ENCODE measurements at regions not wholly inside any gene's neighbourhood (a gene's known extent, or its start where the extent isn't known, plus 50 kb on each side); places are given as distances from the start of the nearest gene placed in this dataset.

- no peaks in the 10 kb centered on the region for H3K4me1 Mint-ChIP-seq (ENCODE audit: low read depth)
- no peak for ATAC-seq (replicated peaks in 1 of 2)
Observed at GRCh38 chr6:106918115-106918514, 56.4 kb downstream of the CD24 start.

GRCh38 chr6:106916891-106917290 is 57.6 kb downstream of the CD24 start:
- Mint-ChIP-seq H3K9me3 (no peaks in the 10 kb centered on the region), H3K4me1 (ENCODE audit: low read depth) (no peaks in the 10 kb centered on the region), H3K4me3 (no peak overlapping the region), H3K36me3 (ENCODE audit: insufficient read depth in 2 of 2) (no peaks in the 10 kb centered on the region), H3K27me3 (ENCODE audit: low read depth) (peaks cover 6% of the 10 kb centered on the region), H3K27ac (no peak overlapping the region)
- DNase-seq, result no peak
- ATAC-seq (replicated peaks in 1 of 2), result no peak

More at GRCh38 chr6:106918115-106918514, 56.4 kb downstream of the CD24 start:
- H3K27me3 Mint-ChIP-seq (ENCODE audit: low read depth), result peaks cover 10% of the 10 kb centered on the region
- H3K27ac Mint-ChIP-seq, result no peak overlapping the region
- no peaks in the 10 kb centered on the region for H3K36me3 Mint-ChIP-seq (ENCODE audit: insufficient read depth in 2 of 2)
- no peak for DNase-seq
- no peak overlapping the region for H3K4me3 Mint-ChIP-seq
- H3K9me3 Mint-ChIP-seq, result no peaks in the 10 kb centered on the region

GRCh38 chr6:106913676-106914280 is 60.8 kb downstream of the CD24 start:
- no peaks in the 10 kb centered on the region for H3K27me3 Mint-ChIP-seq (ENCODE audit: low read depth)
- H3K4me1 Mint-ChIP-seq (ENCODE audit: low read depth), result no peaks in the 10 kb centered on the region
- no peak overlapping the region for H3K27ac Mint-ChIP-seq
- H3K9me3 Mint-ChIP-seq, result no peaks in the 10 kb centered on the region
- ATAC-seq (replicated peaks in 1 of 2) (peak; percentile 34 to 39), DNase-seq (no peak)
- H3K4me3 Mint-ChIP-seq, result no peak overlapping the region
- H3K36me3 Mint-ChIP-seq (ENCODE audit: insufficient read depth in 2 of 2), result no peaks in the 10 kb centered on the region

- Mint-ChIP-seq H3K27ac (no peak overlapping the region), H3K4me1 (ENCODE audit: low read depth) (no peaks in the 10 kb centered on the region), H3K4me3 (no peak overlapping the region), H3K9me3 (no peaks in the 10 kb centered on the region), H3K27me3 (ENCODE audit: low read depth) (no peaks in the 10 kb centered on the region), H3K36me3 (ENCODE audit: insufficient read depth in 2 of 2) (no peaks in the 10 kb centered on the region)
- DNase-seq (no peak), ATAC-seq (replicated peaks in 1 of 2) (no peak)
Observed at GRCh38 chr6:106913111-106913510, 61.4 kb downstream of the CD24 start.

GRCh38 chr6:106912091-106912490 is 62.4 kb downstream of the CD24 start:
- H3K9me3 Mint-ChIP-seq, result no peaks in the 10 kb centered on the region
- H3K27me3 Mint-ChIP-seq (ENCODE audit: low read depth), result no peaks in the 10 kb centered on the region
- H3K27ac Mint-ChIP-seq, result no peak overlapping the region
- no peaks in the 10 kb centered on the region for H3K4me1 Mint-ChIP-seq (ENCODE audit: low read depth)
- ATAC-seq (replicated peaks in 1 of 2) (no peak), DNase-seq (no peak)
- H3K36me3 Mint-ChIP-seq (ENCODE audit: insufficient read depth in 2 of 2), result no peaks in the 10 kb centered on the region
- H3K4me3 Mint-ChIP-seq, result no peak overlapping the region

- no peak for DNase-seq
- no peaks in the 10 kb centered on the region for H3K4me1 Mint-ChIP-seq (ENCODE audit: low read depth)
- H3K4me3 Mint-ChIP-seq, result no peak overlapping the region
- H3K9me3 Mint-ChIP-seq, result no peaks in the 10 kb centered on the region
- no peak overlapping the region for H3K27ac Mint-ChIP-seq
- no peaks in the 10 kb centered on the region for H3K36me3 Mint-ChIP-seq (ENCODE audit: insufficient read depth in 2 of 2)
- H3K27me3 Mint-ChIP-seq (ENCODE audit: low read depth), result no peaks in the 10 kb centered on the region
- ATAC-seq (replicated peaks in 1 of 2), result no peak
Observed at GRCh38 chr6:106910999-106911949, 63.3 kb downstream of the CD24 start.

- DNase-seq (no peak), ATAC-seq (replicated peaks in 1 of 2) (no peak)
- Mint-ChIP-seq H3K9me3 (peaks cover 0 to 2% of the 10 kb centered on the region in 2 donors), H3K27ac (no peak overlapping the region), H3K36me3 (ENCODE audit: insufficient read depth in 2 of 2) (no peaks in the 10 kb centered on the region), H3K4me1 (ENCODE audit: low read depth) (no peaks in the 10 kb centered on the region), H3K4me3 (no peak overlapping the region), H3K27me3 (ENCODE audit: low read depth) (peaks cover 15% of the 10 kb centered on the region)
Observed at GRCh38 chr6:106908386-106908840, 66.1 kb downstream of the CD24 start.

- H3K9me3 Mint-ChIP-seq, result peaks cover 0 to 2% of the 10 kb centered on the region in 2 donors
- peaks cover 15% of the 10 kb centered on the region for H3K27me3 Mint-ChIP-seq (ENCODE audit: low read depth)
- ATAC-seq (replicated peaks in 1 of 2) (no peak), DNase-seq (no peak)
- H3K4me3 Mint-ChIP-seq, result no peak overlapping the region
- no peaks in the 10 kb centered on the region for H3K36me3 Mint-ChIP-seq (ENCODE audit: insufficient read depth in 2 of 2)
- no peaks in the 10 kb centered on the region for H3K4me1 Mint-ChIP-seq (ENCODE audit: low read depth)
- no peak overlapping the region for H3K27ac Mint-ChIP-seq
Observed at GRCh38 chr6:106907754-106908153, 66.8 kb downstream of the CD24 start.

GRCh38 chr6:106906232-106906631 is 68.3 kb downstream of the CD24 start:
- DNase-seq (no peak), ATAC-seq (replicated peaks in 1 of 2) (no peak)
- H3K27me3 Mint-ChIP-seq (ENCODE audit: low read depth), result peaks cover 15% of the 10 kb centered on the region
- no peaks in the 10 kb centered on the region for H3K36me3 Mint-ChIP-seq (ENCODE audit: insufficient read depth in 2 of 2)
- no peaks in the 10 kb centered on the region for H3K4me1 Mint-ChIP-seq (ENCODE audit: low read depth)
- H3K9me3 Mint-ChIP-seq, result peaks cover 0 to 2% of the 10 kb centered on the region in 2 donors
- no peak overlapping the region for H3K27ac Mint-ChIP-seq
- H3K4me3 Mint-ChIP-seq, result no peak overlapping the region

- ATAC-seq (replicated peaks in 1 of 2) (no peak), DNase-seq (no peak)
- no peak overlapping the region for H3K4me3 Mint-ChIP-seq
- no peaks in the 10 kb centered on the region for H3K4me1 Mint-ChIP-seq (ENCODE audit: low read depth)
- peaks cover 15% of the 10 kb centered on the region for H3K27me3 Mint-ChIP-seq (ENCODE audit: low read depth)
- no peak overlapping the region for H3K27ac Mint-ChIP-seq
- H3K36me3 Mint-ChIP-seq (ENCODE audit: insufficient read depth in 2 of 2), result peaks cover 3% of the 10 kb centered on the region in 2 donors
- peaks cover 7 to 8% of the 10 kb centered on the region in 2 donors for H3K9me3 Mint-ChIP-seq
Observed at GRCh38 chr6:106903299-106903698, 71.2 kb downstream of the CD24 start.

GRCh38 chr6:106901062-106901461 is 73.5 kb downstream of the CD24 start:
- H3K27me3 Mint-ChIP-seq (ENCODE audit: low read depth), result peaks cover 15% of the 10 kb centered on the region
- no peaks in the 10 kb centered on the region for H3K4me1 Mint-ChIP-seq (ENCODE audit: low read depth)
- no peak for ATAC-seq (replicated peaks in 1 of 2)
- H3K36me3 Mint-ChIP-seq (ENCODE audit: insufficient read depth in 2 of 2), result peaks cover 3% of the 10 kb centered on the region in 2 donors
- no peak for DNase-seq
- H3K9me3 Mint-ChIP-seq, result peaks cover 7 to 8% of the 10 kb centered on the region in 2 donors
- no peak overlapping the region for H3K4me3 Mint-ChIP-seq
- H3K27ac Mint-ChIP-seq, result no peak overlapping the region

GRCh38 chr6:106899697-106900096 is 74.8 kb downstream of the CD24 start:
- Mint-ChIP-seq H3K4me1 (ENCODE audit: low read depth) (no peaks in the 10 kb centered on the region), H3K27me3 (ENCODE audit: low read depth) (peaks cover 8% of the 10 kb centered on the region), H3K9me3 (peaks cover 7 to 8% of the 10 kb centered on the region in 2 donors), H3K36me3 (ENCODE audit: insufficient read depth in 2 of 2) (peaks cover 3% of the 10 kb centered on the region in 2 donors), H3K27ac (no peak overlapping the region), H3K4me3 (no peak overlapping the region)
- no peak for DNase-seq
- no peak for ATAC-seq (replicated peaks in 1 of 2)

GRCh38 chr6:106897580-106897979 is 76.9 kb downstream of the CD24 start:
- no peak for ATAC-seq (replicated peaks in 1 of 2)
- DNase-seq, result no peak

More at GRCh38 chr6:106897580-106897979, 76.9 kb downstream of the CD24 start:
- H3K4me1 Mint-ChIP-seq (ENCODE audit: low read depth), result no peaks in the 10 kb centered on the region
- H3K36me3 Mint-ChIP-seq (ENCODE audit: insufficient read depth in 2 of 2), result peaks cover 3% of the 10 kb centered on the region in 2 donors
- no peak overlapping the region for H3K4me3 Mint-ChIP-seq
- H3K27ac Mint-ChIP-seq, result no peak overlapping the region
- peaks cover 5 to 8% of the 10 kb centered on the region in 2 donors for H3K9me3 Mint-ChIP-seq
- H3K27me3 Mint-ChIP-seq (ENCODE audit: low read depth), result peaks cover 12% of the 10 kb centered on the region

Data from activated T-cell treated with anti-CD3 and anti-CD28 coated beads, Interleukin-2, amount 50 U/mL, for 72 hours (primary cell).